Suprapubic skin (tissue), 4 donors: ENCODE measurements at regions not wholly inside any gene's neighbourhood (a gene's known extent, or its start where the extent isn't known, plus 50 kb on each side); places are given as distances from the start of the nearest gene placed in this dataset.

ENCODE experiments used
- CTCF ChIP-seq, 2 donors: fragments of 200-600 bp in 1 of 2; fragments of 450-650 bp in 1 of 2; sonication (generic) in 1 of 2; IDR thresholded peaks; one replicate each; pipeline ENCODE4 v1.5.1; 2016 to 2019; ENCODE audit warnings: antibody characterized with exemption in 2 of 2, mild to moderate bottlenecking in 1 of 2, moderate library complexity in 1 of 2
- POLR2A ChIP-seq, 2 donors: fragments of 450-650 bp; IDR thresholded peaks; one replicate each; pipeline ENCODE4 v1.6.1; 2017; ENCODE audit warnings: antibody characterized with exemption in 2 of 2, mild to moderate bottlenecking in 2 of 2, moderate library complexity in 2 of 2
- POLR2AphosphoS5 ChIP-seq, 3 donors: sonication (generic); formaldehyde crosslinking; IDR thresholded peaks; one replicate each; pipeline ENCODE4 v1.6.1; 2017; ENCODE audit warnings: antibody characterized with exemption in 3 of 3

- no peak for TF ChIP-seq CTCF (IDR thresholded peaks at IDR 0.05)
- TF ChIP-seq POLR2A (IDR thresholded peaks at IDR 0.05), result no peak
- TF ChIP-seq POLR2AphosphoS5 (IDR thresholded peaks at IDR 0.05), result no peak
Measured at GRCh38 chr3:170752571-170753155, 117.3 kb downstream of the RPL22L1 start.
